BJ (cell line): ENCODE measurements at regions not wholly inside any gene's neighbourhood (a gene's known extent, or its start where the extent isn't known, plus 50 kb on each side); places are given as distances from the start of the nearest gene placed in this dataset.

Experiments used
- CTCF ChIA-PET: fragments of 350-600 bp; formaldehyde crosslinking; extraction: SDS; loops from one replicate; lab custom pipeline; 2021; ENCODE audit warnings: antibody characterized with exemption, inconsistent platforms; lab: Yijun Ruan, JAX
- POLR2A ChIA-PET: fragments of 300-600 bp; sonication (Branson Sonifier 250); formaldehyde crosslinking; extraction: SDS; loops from one replicate; lab custom pipeline; 2021; ENCODE audit warnings: antibody characterized with exemption; lab: Charles Lee
- DNase-seq: peaks from one replicate; pipeline ENCODE4 v3.0.0-alpha.2; 2011; ENCODE audit warnings: low read depth
- H3K27me3 ChIP-seq: 2 replicates; pipeline ENCODE4 v1.6.0; 2011; ENCODE audit warnings: low read length; ENCODE audit not compliant: control insufficient read depth, insufficient read depth
- H3K36me3 ChIP-seq: 2 replicates; pipeline ENCODE4 v1.5.1; 2011; ENCODE audit warnings: low read length; ENCODE audit not compliant: control insufficient read depth, insufficient read depth
- H3K4me3 ChIP-seq: 2 replicates; pipeline ENCODE4 v1.5.1; 2011; ENCODE audit warnings: low read depth, mild to moderate bottlenecking, control low read depth, low read length
- TF ChIP-seq, protein P1 (sequence below): IDR thresholded peaks from 2 replicates; pipeline ENCODE4 v1.5.1; 2011; ENCODE audit warnings: low read depth, mild to moderate bottlenecking, control low read depth, inconsistent platforms, low read length, moderate library complexity; ENCODE audit not compliant: insufficient read depth

DNA sequence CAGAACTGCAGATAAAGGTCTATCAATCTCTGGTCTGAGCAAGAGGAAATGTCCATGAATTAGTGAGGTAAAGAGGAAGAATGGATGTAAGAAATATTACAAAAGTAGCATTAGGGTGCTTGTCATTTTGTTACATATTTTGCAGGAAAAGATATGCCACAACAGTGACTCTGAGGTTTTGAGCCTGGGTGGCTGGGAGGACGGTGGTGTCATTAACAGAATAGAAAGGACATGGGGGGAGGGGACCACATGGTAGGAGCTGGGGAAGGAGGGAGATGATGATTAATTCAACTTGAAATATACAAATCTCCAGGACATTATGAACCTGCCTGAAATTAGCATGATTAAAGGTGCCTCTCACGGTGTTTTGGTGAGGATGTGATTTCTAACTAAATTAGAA, 245.5 kb upstream of the MDFIC2 start:
- H3K27me3 ChIP-seq, result no peaks in the 10 kb centered on the region
- TF ChIP-seq, protein P1, sequence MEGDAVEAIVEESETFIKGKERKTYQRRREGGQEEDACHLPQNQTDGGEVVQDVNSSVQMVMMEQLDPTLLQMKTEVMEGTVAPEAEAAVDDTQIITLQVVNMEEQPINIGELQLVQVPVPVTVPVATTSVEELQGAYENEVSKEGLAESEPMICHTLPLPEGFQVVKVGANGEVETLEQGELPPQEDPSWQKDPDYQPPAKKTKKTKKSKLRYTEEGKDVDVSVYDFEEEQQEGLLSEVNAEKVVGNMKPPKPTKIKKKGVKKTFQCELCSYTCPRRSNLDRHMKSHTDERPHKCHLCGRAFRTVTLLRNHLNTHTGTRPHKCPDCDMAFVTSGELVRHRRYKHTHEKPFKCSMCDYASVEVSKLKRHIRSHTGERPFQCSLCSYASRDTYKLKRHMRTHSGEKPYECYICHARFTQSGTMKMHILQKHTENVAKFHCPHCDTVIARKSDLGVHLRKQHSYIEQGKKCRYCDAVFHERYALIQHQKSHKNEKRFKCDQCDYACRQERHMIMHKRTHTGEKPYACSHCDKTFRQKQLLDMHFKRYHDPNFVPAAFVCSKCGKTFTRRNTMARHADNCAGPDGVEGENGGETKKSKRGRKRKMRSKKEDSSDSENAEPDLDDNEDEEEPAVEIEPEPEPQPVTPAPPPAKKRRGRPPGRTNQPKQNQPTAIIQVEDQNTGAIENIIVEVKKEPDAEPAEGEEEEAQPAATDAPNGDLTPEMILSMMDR, result no peak
- POLR2A ChIA-PET, result no interaction called here
- CTCF ChIA-PET, result interaction anchor here (1.4 kb wide), 1 partner anchor 1095 kb away, joined by 4 read pairs; no protein-coding TSS in a partner anchor
- no peaks in the 10 kb centered on the region for H3K36me3 ChIP-seq
- no peak for DNase-seq
- no peak overlapping the region for H3K4me3 ChIP-seq

DNA sequence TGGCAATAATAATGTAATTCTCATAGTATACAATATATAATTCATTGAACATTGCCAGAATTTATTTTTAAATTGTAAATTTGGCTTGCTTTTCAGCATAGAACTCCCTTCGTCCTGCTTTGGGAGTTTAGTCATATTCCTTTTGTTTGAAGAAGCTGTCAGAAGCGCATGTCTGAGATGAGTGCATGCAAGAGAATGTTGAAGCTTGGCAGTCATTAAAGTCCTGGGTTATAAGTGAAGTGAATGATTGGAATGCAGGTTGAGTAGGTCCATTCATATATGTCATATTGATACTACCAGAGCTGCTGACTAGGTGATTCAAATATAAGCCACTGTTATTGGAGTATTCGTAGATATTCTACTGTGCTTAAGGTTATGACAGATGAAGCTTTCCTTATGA, 243.6 kb upstream of the MDFIC2 start:
- POLR2A ChIA-PET, result no interaction called here
- Histone ChIP-seq H3K36me3 (no peaks in the 10 kb centered on the region), H3K4me3 (no peak overlapping the region), H3K27me3 (no peaks in the 10 kb centered on the region)
- TF ChIP-seq, protein P1, result no peak
- DNase-seq, result no peak
- CTCF ChIA-PET, result interaction anchor here (0.8 kb wide), 1 partner anchor 12 kb away, joined by 3 read pairs; no protein-coding TSS in a partner anchor

DNA sequence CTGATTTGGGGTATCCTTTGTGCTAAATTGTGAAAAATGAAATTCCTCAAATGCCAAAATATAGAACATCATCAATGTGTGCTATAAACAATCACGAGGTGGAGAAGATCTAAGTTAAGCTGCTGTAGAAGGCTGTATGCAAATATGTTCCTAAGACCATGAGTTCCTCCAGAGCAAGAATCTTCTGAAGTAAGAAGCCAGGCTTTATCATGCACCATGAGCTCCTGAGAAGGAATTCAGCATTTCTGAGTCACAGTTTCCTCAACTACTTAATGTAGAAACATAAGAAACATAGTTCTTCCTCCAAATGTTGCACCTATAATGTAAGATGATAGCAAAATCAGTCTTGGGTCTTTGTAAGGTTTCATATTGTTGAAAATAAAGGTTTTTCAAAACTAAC, 241.7 kb upstream of the MDFIC2 start:
- no peak for DNase-seq

DNA sequence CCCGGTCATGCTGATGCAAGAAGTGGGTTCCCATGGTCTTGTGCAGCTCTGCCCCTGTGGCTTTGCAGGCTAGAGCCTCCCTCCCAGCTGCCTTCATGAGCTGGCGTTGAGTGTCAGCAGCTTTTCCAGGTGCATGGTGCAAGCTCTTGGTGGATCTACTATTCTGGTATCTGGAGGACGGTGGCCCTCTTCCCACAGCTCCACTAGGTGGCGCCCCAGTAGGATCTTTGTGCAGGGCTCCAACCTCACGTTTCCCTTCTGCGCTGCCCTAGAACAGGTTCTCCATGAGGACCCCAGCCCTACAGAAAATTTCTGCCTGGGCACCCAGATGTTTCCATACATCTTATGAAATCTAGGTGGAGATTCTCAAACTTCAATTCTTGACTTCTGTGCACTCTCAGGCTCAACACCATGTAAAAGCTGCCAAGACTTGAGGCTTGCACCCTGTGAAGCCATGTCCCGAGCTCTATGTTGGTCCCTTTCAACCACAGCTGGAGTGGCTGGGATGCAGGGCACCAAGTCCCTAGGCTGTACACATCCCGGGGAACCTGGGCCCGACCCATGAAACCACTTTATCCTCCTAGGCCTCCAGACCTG, 238.4 kb upstream of the MDFIC2 start:
- CTCF ChIA-PET, result interaction anchor here (0.6 to 3.1 kb wide), 32 partner anchors 8 to 1130 kb away, joined by 3 to 27 read pairs (median 4); no protein-coding TSS in a partner anchor
- POLR2A ChIA-PET, result interaction anchor here (1.5 kb wide), 1 partner anchor 1102 kb away, joined by 3 read pairs; no protein-coding TSS in a partner anchor
- no peak overlapping the region for H3K4me3 ChIP-seq
- TF ChIP-seq, protein P1, result peak; percentile 86
- DNase-seq, result no peak
- peaks cover 1% of the 10 kb centered on the region; the same call in 1 of the 2 replicates for H3K27me3 ChIP-seq
- H3K36me3 ChIP-seq, result no peaks in the 10 kb centered on the region

More for the DNA sequence above, 241.7 kb upstream of the MDFIC2 start:
- Histone ChIP-seq H3K27me3 (no peaks in the 10 kb centered on the region), H3K36me3 (no peaks in the 10 kb centered on the region), H3K4me3 (no peak overlapping the region)
- TF ChIP-seq, protein P1, result no peak
- POLR2A ChIA-PET, result no interaction called here
- CTCF ChIA-PET, result interaction anchor here (0.6 kb wide), 1 partner anchor 9 kb away, joined by 3 read pairs; no protein-coding TSS in a partner anchor

DNA sequence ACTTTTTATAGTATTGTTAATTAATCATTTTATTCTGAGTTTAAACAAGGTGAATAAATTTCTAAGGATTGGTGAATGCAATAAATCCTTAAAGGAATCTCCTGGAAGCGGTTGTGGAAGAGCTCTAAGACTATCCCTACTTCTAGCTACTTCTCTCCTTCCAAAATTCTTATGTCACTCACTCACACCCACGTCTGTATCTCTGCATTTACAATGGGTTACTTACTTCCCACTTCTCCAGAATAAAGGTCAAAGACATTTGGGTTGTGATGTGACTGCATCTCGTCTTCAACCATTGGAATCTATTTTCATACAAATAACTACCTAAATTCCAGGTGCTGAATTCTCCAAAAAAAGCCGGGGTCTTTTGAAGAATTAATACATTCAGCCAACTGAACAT, 234.2 kb upstream of the MDFIC2 start:
- Histone ChIP-seq H3K36me3 (no peaks in the 10 kb centered on the region), H3K4me3 (no peak overlapping the region), H3K27me3 (peaks cover 1% of the 10 kb centered on the region; the same call in 1 of the 2 replicates)
- DNase-seq, result no peak
- ChIA-PET CTCF (interaction anchor here (0.7 to 1.7 kb wide), 2 partner anchors 1077 to 1106 kb away, joined by 3 to 4 read pairs; no protein-coding TSS in a partner anchor), POLR2A (no interaction called here)
- TF ChIP-seq, protein P1, result no peak
